ENCODE measurements at regions not wholly inside any gene's neighbourhood (a gene's known extent, or its start where the extent isn't known, plus 50 kb on each side); places are given as distances from the start of the nearest gene placed in this dataset.

GRCh38 chr1:221149111-221149510 is 269.9 kb downstream of the HLX start:
- Mint-ChIP-seq H3K9me3 (peaks cover 0 to 10% of the 10 kb centered on the region in 2 donors), H3K4me1 (no peaks in the 10 kb centered on the region), H3K27me3 (ENCODE audit: low read depth in 2 of 2) (no peaks in the 10 kb centered on the region), H3K27ac (no peak overlapping the region), H3K36me3 (no peaks in the 10 kb centered on the region), H3K4me3 (no peak overlapping the region)
- TF ChIP-seq CTCF (IDR thresholded peaks at IDR 0.05), result no peak
- Histone ChIP-seq H3K27ac (ENCODE audit: low read length) (no peak overlapping the region), H3K4me3 (ENCODE audit: low read length) (no peak overlapping the region), H3K27me3 (ENCODE audit: control insufficient read depth, insufficient read depth, low read length) (no peaks in the 10 kb centered on the region), H3K4me1 (ENCODE audit: control insufficient read depth, insufficient read depth, low read length) (no peaks in the 10 kb centered on the region), H3K9me3 (ENCODE audit: control insufficient read depth, insufficient read depth, low read length) (no peaks in the 10 kb centered on the region), H3K36me3 (ENCODE audit: control insufficient read depth, insufficient read depth, low read length) (no peaks in the 10 kb centered on the region)
- no peak for ATAC-seq
- 81% methylated on average over 4 of the region's 4 CpGs for WGBS (ENCODE audit: insufficient coverage)
- DNase-seq, result no peak
- intact Hi-C loops (cut with micrococcal nuclease), result no loop called here

DNA sequence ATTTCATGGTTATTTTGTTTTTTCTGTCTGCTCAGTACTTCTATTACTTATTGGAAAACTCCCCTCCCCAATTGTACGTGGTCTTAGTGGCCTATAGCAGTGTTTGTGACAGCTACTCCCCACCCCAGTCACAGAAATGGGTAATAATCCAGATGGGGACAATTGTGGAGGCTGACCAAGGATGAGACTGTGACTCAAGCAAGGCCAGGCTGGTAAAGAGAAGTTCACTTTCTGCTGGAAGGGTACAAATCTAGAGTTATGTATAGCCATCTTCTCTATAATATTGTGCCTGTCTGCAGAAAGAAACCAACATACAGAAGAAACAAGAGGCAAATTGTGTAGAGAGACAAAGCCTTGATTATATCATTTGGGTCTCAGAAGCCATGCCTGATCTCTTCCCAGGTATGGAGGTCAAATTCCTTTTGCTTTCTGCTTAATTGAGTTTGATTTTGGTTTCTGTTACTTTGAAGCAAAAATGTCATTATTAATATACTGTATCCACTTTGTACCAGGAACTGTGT is 270.4 kb downstream of the HLX start:
- no peak for TF ChIP-seq CTCF (IDR thresholded peaks at IDR 0.05)
- Mint-ChIP-seq H3K4me3 (no peak overlapping the region), H3K4me1 (no peaks in the 10 kb centered on the region), H3K27ac (no peak overlapping the region), H3K27me3 (ENCODE audit: low read depth in 2 of 2) (no peaks in the 10 kb centered on the region), H3K9me3 (peaks cover 0 to 10% of the 10 kb centered on the region in 2 donors), H3K36me3 (no peaks in the 10 kb centered on the region)
- no peak for ATAC-seq
- Histone ChIP-seq H3K9me3 (ENCODE audit: control insufficient read depth, insufficient read depth, low read length) (no peaks in the 10 kb centered on the region), H3K36me3 (ENCODE audit: control insufficient read depth, insufficient read depth, low read length) (no peaks in the 10 kb centered on the region), H3K4me1 (ENCODE audit: control insufficient read depth, insufficient read depth, low read length) (no peaks in the 10 kb centered on the region), H3K27me3 (ENCODE audit: control insufficient read depth, insufficient read depth, low read length) (no peaks in the 10 kb centered on the region), H3K4me3 (ENCODE audit: low read length) (no peak overlapping the region), H3K27ac (ENCODE audit: low read length) (no peak overlapping the region)
- DNase-seq, result no peak
- intact Hi-C loops (cut with micrococcal nuclease), result no loop called here
- no CpG with 5 or more reads among the region's 1 CpG for WGBS (ENCODE audit: insufficient coverage)

DNA sequence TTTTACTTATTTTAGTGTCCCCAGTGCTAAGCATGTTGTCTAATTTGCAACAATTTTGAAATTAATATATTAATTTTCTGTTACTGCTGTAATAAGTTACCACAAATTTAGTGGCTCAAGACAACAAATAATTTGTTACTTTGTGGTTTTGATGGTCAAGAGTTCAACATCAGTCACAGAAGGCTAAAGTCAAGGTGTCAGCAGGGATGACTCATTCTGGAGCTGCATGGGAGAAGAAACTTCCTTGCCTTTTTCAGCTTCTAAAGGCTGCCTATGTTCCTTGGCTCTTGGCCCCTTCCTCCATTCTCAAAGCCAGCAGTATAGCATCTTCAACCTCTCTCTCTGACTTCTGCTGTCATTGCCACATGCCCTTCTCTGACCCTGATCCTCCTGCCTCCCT is 271.8 kb downstream of the HLX start:
- no peaks in the 10 kb centered on the region for H3K4me1 Mint-ChIP-seq

More for the DNA sequence above, 271.8 kb downstream of the HLX start:
- Histone ChIP-seq H3K27me3 (ENCODE audit: control insufficient read depth, insufficient read depth, low read length) (no peaks in the 10 kb centered on the region), H3K9me3 (ENCODE audit: control insufficient read depth, insufficient read depth, low read length) (no peaks in the 10 kb centered on the region), H3K4me1 (ENCODE audit: control insufficient read depth, insufficient read depth, low read length) (no peaks in the 10 kb centered on the region), H3K36me3 (ENCODE audit: control insufficient read depth, insufficient read depth, low read length) (no peaks in the 10 kb centered on the region), H3K27ac (ENCODE audit: low read length) (no peak overlapping the region), H3K4me3 (ENCODE audit: low read length) (no peak overlapping the region)
- no peak overlapping the region for H3K4me3 Mint-ChIP-seq
- intact Hi-C loops (cut with micrococcal nuclease), result no loop called here
- no peak overlapping the region for H3K27ac Mint-ChIP-seq
- no peaks in the 10 kb centered on the region for H3K36me3 Mint-ChIP-seq
- no peak for TF ChIP-seq CTCF (IDR thresholded peaks at IDR 0.05)
- DNase-seq (no peak), ATAC-seq (no peak)
- H3K27me3 Mint-ChIP-seq (ENCODE audit: low read depth in 2 of 2), result no peaks in the 10 kb centered on the region
- H3K9me3 Mint-ChIP-seq, result peaks cover 0 to 7% of the 10 kb centered on the region in 2 donors

Data from natural killer cell (primary cell).